ENCODE measurements at regions not wholly inside any gene's neighbourhood (a gene's known extent, or its start where the extent isn't known, plus 50 kb on each side); places are given as distances from the start of the nearest gene placed in this dataset.
A peak's percentile ranks its signal among the peaks of the same experiment; 100 is the strongest.

DNA sequence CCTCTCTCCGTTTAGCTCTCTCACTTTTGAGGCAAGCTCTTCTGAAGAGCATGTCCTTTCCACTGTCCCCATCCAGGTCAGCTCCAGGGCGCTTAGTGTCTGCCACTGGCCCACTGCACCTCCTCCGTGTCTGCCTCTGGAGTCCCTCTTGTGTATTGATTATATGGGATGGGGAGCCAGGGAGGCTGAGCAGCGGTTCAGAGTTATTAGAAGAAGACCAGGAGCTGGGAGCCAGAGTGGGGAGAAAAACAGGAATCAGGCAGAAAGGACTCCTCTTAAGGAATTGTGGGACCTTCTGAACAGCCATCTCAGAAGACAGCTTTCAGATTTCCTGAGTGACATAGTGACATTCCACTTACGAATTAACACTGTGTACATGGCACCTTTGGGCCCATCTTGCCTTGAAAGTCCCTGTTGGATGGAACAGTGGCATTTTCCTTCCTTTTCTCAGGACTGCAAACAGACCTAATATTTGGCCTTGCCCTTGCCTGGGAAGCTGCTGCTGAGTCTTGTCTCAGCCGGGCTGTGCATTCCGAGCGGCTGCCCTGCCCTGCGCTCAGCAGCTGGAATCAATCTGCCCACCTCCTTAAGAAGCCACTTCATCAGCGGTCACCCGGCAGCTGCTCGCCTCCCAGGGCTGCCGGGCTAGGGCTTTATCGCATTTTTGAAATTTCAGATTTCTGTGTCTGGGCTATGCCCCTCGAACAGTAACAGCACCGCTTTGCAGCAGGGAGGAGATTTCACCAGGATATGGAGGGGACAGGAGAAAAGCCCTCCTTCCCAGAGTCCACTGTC lies 81.1 kb upstream of the PRKG1 start:
- DNase-seq = peak; percentile 69 to 82 (median 77)
- no peaks in the 10 kb centered on the region for H3K27me3 ChIP-seq (ENCODE audit: control insufficient read depth, insufficient read depth, low read length)
- no peak for TF ChIP-seq CTCF (IDR thresholded peaks at IDR 0.05; ENCODE audit: borderline replicate concordance, extremely low read depth, insufficient read depth)
- H3K36me3 ChIP-seq (ENCODE audit: control insufficient read depth in 2 of 3, insufficient read depth in 3 of 3, low read length in 3 of 3) = no peaks in the 10 kb centered on the region
- FAIRE-seq = no peak
- H3K4me1 ChIP-seq (ENCODE audit: control insufficient read depth in 2 of 3, insufficient read depth in 2 of 3, low read depth in 1 of 3, low read length in 3 of 3) = peaks cover 0 to 11% (median 0%) of the 10 kb centered on the region in 3 donors
- H3K9me3 ChIP-seq (ENCODE audit: control insufficient read depth in 2 of 3, insufficient read depth in 1 of 3, low read length in 3 of 3) = no peaks in the 10 kb centered on the region
- intact Hi-C loops (cut with DNase I) = no loop called here
- H3K9ac ChIP-seq (ENCODE audit: low read length in 3 of 3) = peak overlapping the region; percentile 5 to 61 (median 51)
- H3K27ac ChIP-seq (ENCODE audit: low read depth in 2 of 2, low read length in 2 of 2) = peak overlapping the region; percentile 63 to 94
- H3K4me3 ChIP-seq (ENCODE audit: low read length in 3 of 3) = peak overlapping the region; percentile 48 to 76 (median 64)

GRCh38 chr10:50993771-50994251 lies 80.5 kb upstream of the PRKG1 start:
- Histone ChIP-seq H3K36me3 (ENCODE audit: control insufficient read depth in 2 of 3, insufficient read depth in 3 of 3, low read length in 3 of 3) (no peaks in the 10 kb centered on the region), H3K4me3 (ENCODE audit: low read length in 3 of 3) (peak overlapping the region; percentile 4 to 76 (median 64)), H3K27ac (ENCODE audit: low read depth in 2 of 2, low read length in 2 of 2) (peak overlapping the region; percentile 2 to 94), H3K9ac (ENCODE audit: low read length in 3 of 3) (peak overlapping the region in 1 of 3 donors; percentile 61), H3K27me3 (ENCODE audit: control insufficient read depth, insufficient read depth, low read length) (no peaks in the 10 kb centered on the region), H3K9me3 (ENCODE audit: control insufficient read depth in 2 of 3, insufficient read depth in 1 of 3, low read length in 3 of 3) (no peaks in the 10 kb centered on the region), H3K4me1 (ENCODE audit: control insufficient read depth in 2 of 3, insufficient read depth in 2 of 3, low read depth in 1 of 3, low read length in 3 of 3) (peaks cover 0 to 11% (median 0%) of the 10 kb centered on the region in 3 donors)
- DNase-seq = peak in 3 of 5 donors; percentile 24 to 84 (median 67)
- intact Hi-C loops (cut with DNase I) = no loop called here
- TF ChIP-seq CTCF (IDR thresholded peaks at IDR 0.05; ENCODE audit: borderline replicate concordance, extremely low read depth, insufficient read depth) = no peak
- no peak for FAIRE-seq

GRCh38 chr10:50997461-50997860 lies 76.8 kb upstream of the PRKG1 start:
- intact Hi-C loops (cut with DNase I) = no loop called here
- no peak overlapping the region for H3K9ac ChIP-seq (ENCODE audit: low read length in 3 of 3)
- no peaks in the 10 kb centered on the region for H3K27me3 ChIP-seq (ENCODE audit: control insufficient read depth, insufficient read depth, low read length)
- no peak for FAIRE-seq
- no peak for DNase-seq
- no peak overlapping the region for H3K4me3 ChIP-seq (ENCODE audit: low read length in 3 of 3)
- TF ChIP-seq CTCF (IDR thresholded peaks at IDR 0.05; ENCODE audit: borderline replicate concordance, extremely low read depth, insufficient read depth) = no peak
- peaks cover 0 to 9% (median 0%) of the 10 kb centered on the region in 3 donors for H3K4me1 ChIP-seq (ENCODE audit: control insufficient read depth in 2 of 3, insufficient read depth in 2 of 3, low read depth in 1 of 3, low read length in 3 of 3)
- no peak overlapping the region for H3K27ac ChIP-seq (ENCODE audit: low read depth in 2 of 2, low read length in 2 of 2)
- no peaks in the 10 kb centered on the region for H3K36me3 ChIP-seq (ENCODE audit: control insufficient read depth in 2 of 3, insufficient read depth in 3 of 3, low read length in 3 of 3)
- H3K9me3 ChIP-seq (ENCODE audit: control insufficient read depth in 2 of 3, insufficient read depth in 1 of 3, low read length in 3 of 3) = no peaks in the 10 kb centered on the region

Data from kidney (tissue), 13 donors.